Naive thymus-derived CD8-positive, alpha-beta T cell (primary cell): ENCODE measurements at regions not wholly inside any gene's neighbourhood (a gene's known extent, or its start where the extent isn't known, plus 50 kb on each side); places are given as distances from the start of the nearest gene placed in this dataset.
"Not testable (repeated sequence)": the region's sequence is repeated elsewhere in the genome, so short reads cannot be mapped to it uniquely, and the experiment has no call there.

ENCODE experiments used
- ATAC-seq, 2 donors: fragments of 150-1000 bp; cut with Tn5 transposase in 1 of 2; sonication (Bioruptor Pico), chemical (Tn5 transposase) in 1 of 2; 1 replicate in 1 of 2; 2 replicates in 1 of 2; pipeline ENCODE4 v1.10.0; 2021; ENCODE audit warnings: mild to moderate bottlenecking in 2 of 2, moderate library complexity in 2 of 2
- POLR2A ChIA-PET: fragments of 350-600 bp; sonication (Branson Sonifier 250); formaldehyde crosslinking; loops from one replicate; lab custom pipeline; 2021; ENCODE audit warnings: antibody characterized with exemption; lab: Charles Lee
- DNase-seq, 10 donors: peaks; one replicate each; pipeline versions ENCODE4 v3.0.0 to v3.0.0-alpha.2; 2020 to 2022
- H3K27ac Mint-ChIP-seq, 10 donors: one replicate each; pipeline ENCODE4 v1.8.0; 2020 to 2022; ENCODE audit warnings: mild to moderate bottlenecking in 10 of 10, mixed read lengths in 10 of 10, moderate library complexity in 4 of 10, inconsistent platforms in 1 of 10
- H3K27me3 Mint-ChIP-seq, 5 donors: one replicate each; pipeline ENCODE4 v1.8.0; 2021 to 2022; ENCODE audit warnings: mixed read lengths in 5 of 5
- H3K36me3 Mint-ChIP-seq, 3 donors: one replicate each; pipeline ENCODE4 v1.8.0; 2020 to 2022; ENCODE audit warnings: mixed read lengths in 3 of 3, mild to moderate bottlenecking in 2 of 3, inconsistent platforms in 1 of 3
- H3K4me1 Mint-ChIP-seq, 4 donors: one replicate each; pipeline ENCODE4 v1.8.0; 2021 to 2022; ENCODE audit warnings: mixed read lengths in 4 of 4
- H3K4me3 Mint-ChIP-seq, 10 donors: one replicate each; pipeline ENCODE4 v1.8.0; 2020 to 2022; ENCODE audit warnings: mild to moderate bottlenecking in 10 of 10, mixed read lengths in 10 of 10, moderate library complexity in 6 of 10, inconsistent platforms in 1 of 10
- H3K9me3 Mint-ChIP-seq, 9 donors: one replicate each; pipeline ENCODE4 v1.8.0; 2020 to 2022; ENCODE audit warnings: mixed read lengths in 9 of 9, mild to moderate bottlenecking in 3 of 9, inconsistent platforms in 1 of 9, moderate library complexity in 1 of 9

DNA sequence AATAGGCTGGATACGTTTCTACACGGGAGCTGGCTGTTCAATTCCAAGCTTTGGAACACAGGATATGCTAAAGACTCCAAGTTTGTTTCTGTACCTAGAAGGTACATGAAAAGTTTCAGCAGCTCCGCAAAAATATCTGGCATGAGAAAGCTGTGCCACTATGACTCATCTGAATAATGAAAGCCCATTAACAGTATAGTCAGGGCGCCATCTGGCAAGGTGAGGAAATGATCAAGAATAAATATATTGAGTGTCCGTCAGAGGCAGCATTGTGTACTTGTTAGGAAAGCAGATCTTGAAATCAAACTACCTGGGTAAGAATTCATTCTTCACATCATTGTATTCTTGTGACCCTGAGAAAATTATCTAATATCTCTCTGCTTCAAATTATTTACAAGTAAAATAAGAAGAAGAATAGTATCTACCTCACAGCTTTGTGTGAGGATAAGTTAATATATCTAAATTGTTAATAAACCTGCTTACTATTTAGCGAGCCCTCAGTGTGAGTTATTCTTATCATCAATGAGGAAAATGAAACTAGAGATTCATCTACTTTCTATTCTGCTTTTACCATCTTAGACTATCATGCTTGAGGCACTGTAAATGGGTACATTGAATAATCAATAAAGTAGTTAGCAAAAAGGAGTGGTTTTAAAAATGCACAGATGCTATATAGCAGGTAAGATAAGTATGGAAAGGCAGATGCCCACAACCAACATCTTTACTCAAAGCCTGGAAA lies 53.5 kb downstream of the FSCB start:
- DNase-seq (no peak), ATAC-seq (no peak)
- Mint-ChIP-seq H3K27ac (no peak overlapping the region), H3K27me3 (no peaks in the 10 kb centered on the region), H3K9me3 (peaks cover 6 to 45% (median 29%) of the 10 kb centered on the region in 9 donors), H3K4me1 (no peaks in the 10 kb centered on the region), H3K4me3 (no peak overlapping the region), H3K36me3 (peaks cover 0 to 20% (median 0%) of the 10 kb centered on the region in 3 donors)
- POLR2A ChIA-PET: no interaction called here

GRCh38 chr14:44450232-44450631 lies 56.9 kb downstream of the FSCB start:
- ATAC-seq, DNase-seq, H3K36me3 Mint-ChIP-seq, H3K4me1 Mint-ChIP-seq, H3K27ac Mint-ChIP-seq, H3K4me3 Mint-ChIP-seq, H3K27me3 Mint-ChIP-seq, POLR2A ChIA-PET: not testable (repeated sequence)
- peaks cover 6 to 26% (median 16%) of the 10 kb centered on the region in 9 donors for H3K9me3 Mint-ChIP-seq

GRCh38 chr14:44449680-44450079 lies 57.4 kb downstream of the FSCB start:
- H3K27ac Mint-ChIP-seq: no peak overlapping the region
- DNase-seq: no peak
- no peaks in the 10 kb centered on the region for H3K4me1 Mint-ChIP-seq
- POLR2A ChIA-PET: no interaction called here
- H3K9me3 Mint-ChIP-seq: peaks cover 4 to 26% (median 14%) of the 10 kb centered on the region in 9 donors
- H3K4me3 Mint-ChIP-seq: no peak overlapping the region
- ATAC-seq: no peak
- H3K36me3 Mint-ChIP-seq: peaks cover 0 to 10% (median 0%) of the 10 kb centered on the region in 3 donors
- no peaks in the 10 kb centered on the region for H3K27me3 Mint-ChIP-seq

- POLR2A ChIA-PET: no interaction called here
- H3K4me3 Mint-ChIP-seq: no peak overlapping the region
- H3K4me1 Mint-ChIP-seq: no peaks in the 10 kb centered on the region
- no peak for ATAC-seq
- no peaks in the 10 kb centered on the region for H3K27me3 Mint-ChIP-seq
- H3K27ac Mint-ChIP-seq: no peak overlapping the region
- H3K36me3 Mint-ChIP-seq: peaks cover 0 to 10% (median 0%) of the 10 kb centered on the region in 3 donors
- no peak for DNase-seq
- H3K9me3 Mint-ChIP-seq: peaks cover 3 to 26% (median 12%) of the 10 kb centered on the region in 9 donors
These were observed 58.1 kb downstream of the FSCB start for GRCh38 chr14:44448951-44449358.

DNA sequence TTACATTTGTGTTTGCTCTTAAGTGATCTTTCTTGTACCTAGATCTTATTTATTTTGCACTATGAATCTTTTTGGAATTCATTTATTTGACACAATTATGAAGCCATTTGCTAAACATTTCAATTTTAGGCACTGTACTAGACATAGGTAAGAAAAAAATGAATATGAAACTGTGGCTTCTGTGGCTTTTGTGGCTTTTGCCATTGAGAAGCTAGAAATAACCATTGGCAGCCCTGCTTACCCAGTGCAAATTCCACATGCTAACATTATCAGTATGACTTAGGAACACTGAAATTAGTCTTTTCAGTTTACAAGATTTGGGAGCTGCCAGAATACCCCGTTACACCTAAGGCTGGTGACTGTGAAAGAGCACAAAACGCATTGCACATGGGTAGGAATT lies 60.1 kb downstream of the FSCB start:
- Mint-ChIP-seq H3K27me3 (no peaks in the 10 kb centered on the region), H3K36me3 (no peaks in the 10 kb centered on the region), H3K27ac (no peak overlapping the region), H3K9me3 (peaks cover 0 to 24% (median 7%) of the 10 kb centered on the region in 9 donors), H3K4me1 (no peaks in the 10 kb centered on the region), H3K4me3 (no peak overlapping the region)
- POLR2A ChIA-PET: no interaction called here
- no peak for DNase-seq
- ATAC-seq: no peak

DNA sequence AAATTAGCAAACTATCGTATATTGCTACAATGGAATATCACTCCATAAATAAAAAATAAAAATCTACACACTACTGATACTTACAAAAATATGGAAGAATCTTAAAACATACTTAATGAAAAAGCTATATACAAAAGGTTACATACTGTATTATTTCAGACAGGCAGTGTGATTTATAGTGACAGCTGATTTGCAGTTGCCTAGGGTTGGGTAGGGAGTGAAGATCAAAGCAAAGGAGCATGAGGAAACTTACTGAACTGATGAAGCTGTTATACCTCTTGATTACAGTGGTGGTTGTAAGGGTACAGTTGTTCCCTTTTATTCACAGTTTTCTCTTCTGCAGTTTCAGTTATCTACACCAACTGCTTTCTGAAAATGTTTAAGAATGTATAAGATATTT lies 62.6 kb downstream of the FSCB start:
- DNase-seq (no peak), ATAC-seq (no peak)
- Mint-ChIP-seq H3K4me3 (no peak overlapping the region), H3K4me1 (no peaks in the 10 kb centered on the region), H3K27me3 (no peaks in the 10 kb centered on the region), H3K27ac (no peak overlapping the region), H3K36me3 (no peaks in the 10 kb centered on the region), H3K9me3 (peaks cover 0 to 17% (median 3%) of the 10 kb centered on the region in 9 donors)
- POLR2A ChIA-PET: no interaction called here

- DNase-seq (no peak), ATAC-seq (no peak)
- H3K4me1 Mint-ChIP-seq: no peaks in the 10 kb centered on the region
- peaks cover 0 to 4% (median 0%) of the 10 kb centered on the region in 5 donors for H3K27me3 Mint-ChIP-seq
- no peak overlapping the region for H3K27ac Mint-ChIP-seq
- no peak overlapping the region for H3K4me3 Mint-ChIP-seq
- no peaks in the 10 kb centered on the region for H3K36me3 Mint-ChIP-seq
- H3K9me3 Mint-ChIP-seq: peaks cover 0 to 3% (median 0%) of the 10 kb centered on the region in 9 donors
- POLR2A ChIA-PET: no interaction called here
These were observed 68.1 kb downstream of the FSCB start for GRCh38 chr14:44438936-44439335.

- Mint-ChIP-seq H3K27me3 (peaks cover 0 to 4% (median 0%) of the 10 kb centered on the region in 5 donors), H3K4me3 (no peak overlapping the region), H3K36me3 (no peaks in the 10 kb centered on the region), H3K4me1 (no peaks in the 10 kb centered on the region), H3K9me3 (peaks cover 0 to 3% (median 0%) of the 10 kb centered on the region in 9 donors), H3K27ac (no peak overlapping the region)
- POLR2A ChIA-PET: no interaction called here
- ATAC-seq: no peak
- DNase-seq: no peak
These were observed 68.9 kb downstream of the FSCB start for GRCh38 chr14:44438221-44438620.

- H3K4me1 Mint-ChIP-seq: no peaks in the 10 kb centered on the region
- H3K9me3 Mint-ChIP-seq: peaks cover 0 to 3% (median 0%) of the 10 kb centered on the region in 9 donors
- no peak overlapping the region for H3K27ac Mint-ChIP-seq
- POLR2A ChIA-PET: no interaction called here
- no peak for ATAC-seq
- no peak for DNase-seq
- peaks cover 0 to 4% (median 0%) of the 10 kb centered on the region in 5 donors for H3K27me3 Mint-ChIP-seq
- no peaks in the 10 kb centered on the region for H3K36me3 Mint-ChIP-seq
- H3K4me3 Mint-ChIP-seq: no peak overlapping the region
These were observed 70.6 kb downstream of the FSCB start for GRCh38 chr14:44436458-44436857.

GRCh38 chr14:44428231-44428945 lies 78.7 kb downstream of the FSCB start:
- peaks cover 0 to 2% (median 0%) of the 10 kb centered on the region in 4 donors for H3K4me1 Mint-ChIP-seq
- H3K4me3 Mint-ChIP-seq: no peak overlapping the region
- peaks cover 1 to 43% (median 14%) of the 10 kb centered on the region in 9 donors for H3K9me3 Mint-ChIP-seq
- no peak for DNase-seq
- H3K27me3 Mint-ChIP-seq: peaks cover 0 to 4% (median 0%) of the 10 kb centered on the region in 5 donors
- H3K27ac Mint-ChIP-seq: no peak overlapping the region
- ATAC-seq: no peak
- POLR2A ChIA-PET: interaction anchor here (0.7 kb wide), 1 partner anchor 645 kb away, joined by 3 read pairs; no protein-coding TSS in a partner anchor
- no peaks in the 10 kb centered on the region for H3K36me3 Mint-ChIP-seq

GRCh38 chr14:44422699-44423098 lies 84.4 kb downstream of the FSCB start:
- Mint-ChIP-seq H3K4me1 (no peaks in the 10 kb centered on the region), H3K4me3 (no peak overlapping the region), H3K27ac (no peak overlapping the region), H3K9me3 (peaks cover 4 to 30% (median 14%) of the 10 kb centered on the region in 9 donors), H3K27me3 (no peaks in the 10 kb centered on the region), H3K36me3 (peaks cover 0 to 8% (median 0%) of the 10 kb centered on the region in 3 donors)
- POLR2A ChIA-PET: no interaction called here
- peak in 1 of 10 donors; percentile 59 for DNase-seq
- no peak for ATAC-seq

DNA sequence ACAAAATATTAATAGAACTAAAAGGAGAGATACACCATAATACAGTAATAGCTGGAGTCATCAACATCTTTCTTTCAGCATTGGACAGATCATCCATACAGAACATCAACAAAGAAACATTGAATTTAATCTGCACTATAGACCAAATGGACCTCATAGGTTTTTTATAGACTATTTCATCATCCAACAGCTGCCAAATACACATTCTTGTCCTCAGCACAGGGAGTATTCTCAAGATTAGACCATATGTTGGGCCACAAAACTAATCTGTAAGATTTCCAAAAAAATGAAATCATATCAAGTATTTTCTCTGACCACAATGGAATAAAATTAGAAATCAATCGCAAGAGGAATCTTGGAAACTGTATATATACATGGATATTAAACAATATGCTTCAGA lies 86.9 kb downstream of the FSCB start:
- H3K4me1 Mint-ChIP-seq: no peaks in the 10 kb centered on the region
- H3K36me3 Mint-ChIP-seq: peaks cover 0 to 8% (median 0%) of the 10 kb centered on the region in 3 donors
- peaks cover 5 to 38% (median 16%) of the 10 kb centered on the region in 9 donors for H3K9me3 Mint-ChIP-seq
- no peaks in the 10 kb centered on the region for H3K27me3 Mint-ChIP-seq
- no peak overlapping the region for H3K4me3 Mint-ChIP-seq
- no peak overlapping the region for H3K27ac Mint-ChIP-seq
- POLR2A ChIA-PET: no interaction called here
- DNase-seq (no peak), ATAC-seq (no peak)

GRCh38 chr14:44418856-44419255 lies 88.2 kb downstream of the FSCB start:
- H3K36me3 Mint-ChIP-seq: peaks cover 0 to 8% (median 0%) of the 10 kb centered on the region in 3 donors
- ATAC-seq: no peak
- H3K4me1 Mint-ChIP-seq: no peaks in the 10 kb centered on the region
- no peak overlapping the region for H3K4me3 Mint-ChIP-seq
- POLR2A ChIA-PET: no interaction called here
- no peak for DNase-seq
- H3K9me3 Mint-ChIP-seq: peaks cover 5 to 37% (median 19%) of the 10 kb centered on the region in 9 donors
- H3K27me3 Mint-ChIP-seq: no peaks in the 10 kb centered on the region
- H3K27ac Mint-ChIP-seq: no peak overlapping the region
